Right atrium auricular region (tissue), 2 donors: ENCODE measurements at regions not wholly inside any gene's neighbourhood (a gene's known extent, or its start where the extent isn't known, plus 50 kb on each side); places are given as distances from the start of the nearest gene placed in this dataset.
"Not testable (repeated sequence)": the region's sequence is repeated elsewhere in the genome, so short reads cannot be mapped to it uniquely, and the experiment has no call there.

Source experiments
- DNase-seq: peaks from one replicate; pipeline ENCODE4 v3.0.0-alpha.2; 2019; ENCODE audit warnings: low spot score
- H3K27ac ChIP-seq, 2 donors: fragments of 200-600 bp; sonication (generic); 1 replicate in 1 of 2; 2 replicates in 1 of 2; pipeline ENCODE4 v1.5.1; 2016 to 2019
- H3K27me3 ChIP-seq, 2 donors: fragments of 200-600 bp; sonication (generic); one replicate each; pipeline versions ENCODE4 v1.5.1 to v1.6.0; 2017 to 2019
- H3K36me3 ChIP-seq: fragments of 200-600 bp; sonication (generic); one replicate; pipeline ENCODE4 v1.5.1; 2016
- H3K4me1 ChIP-seq, 2 donors: fragments of 200-600 bp; sonication (generic); one replicate each; pipeline versions ENCODE4 v1.5.1 to v1.6.0; 2017 to 2019
- H3K4me3 ChIP-seq, 2 donors: fragments of 200-600 bp; sonication (generic); 1 replicate in 1 of 2; 2 replicates in 1 of 2; pipeline ENCODE4 v1.5.1; 2017 to 2019; ENCODE audit warnings: mild to moderate bottlenecking in 1 of 2, moderate library complexity in 1 of 2
- H3K9me3 ChIP-seq, 2 donors: fragments of 200-600 bp; sonication (generic); one replicate each; pipeline ENCODE4 v1.5.1; 2019
- TF ChIP-seq, protein P1 (sequence below), 2 donors: fragments of 200-600 bp; sonication (generic); IDR thresholded peaks; one replicate each; pipeline ENCODE4 v1.5.1; 2019; ENCODE audit warnings: antibody characterized with exemption in 2 of 2

- Histone ChIP-seq H3K4me3 (no peak overlapping the region), H3K36me3 (no peaks in the 10 kb centered on the region), H3K9me3 (peaks cover 0 to 8% of the 10 kb centered on the region in 2 donors), H3K4me1 (peaks cover 0 to 8% of the 10 kb centered on the region in 2 donors), H3K27me3 (no peaks in the 10 kb centered on the region), H3K27ac (no peak overlapping the region)
- TF ChIP-seq, protein P1, sequence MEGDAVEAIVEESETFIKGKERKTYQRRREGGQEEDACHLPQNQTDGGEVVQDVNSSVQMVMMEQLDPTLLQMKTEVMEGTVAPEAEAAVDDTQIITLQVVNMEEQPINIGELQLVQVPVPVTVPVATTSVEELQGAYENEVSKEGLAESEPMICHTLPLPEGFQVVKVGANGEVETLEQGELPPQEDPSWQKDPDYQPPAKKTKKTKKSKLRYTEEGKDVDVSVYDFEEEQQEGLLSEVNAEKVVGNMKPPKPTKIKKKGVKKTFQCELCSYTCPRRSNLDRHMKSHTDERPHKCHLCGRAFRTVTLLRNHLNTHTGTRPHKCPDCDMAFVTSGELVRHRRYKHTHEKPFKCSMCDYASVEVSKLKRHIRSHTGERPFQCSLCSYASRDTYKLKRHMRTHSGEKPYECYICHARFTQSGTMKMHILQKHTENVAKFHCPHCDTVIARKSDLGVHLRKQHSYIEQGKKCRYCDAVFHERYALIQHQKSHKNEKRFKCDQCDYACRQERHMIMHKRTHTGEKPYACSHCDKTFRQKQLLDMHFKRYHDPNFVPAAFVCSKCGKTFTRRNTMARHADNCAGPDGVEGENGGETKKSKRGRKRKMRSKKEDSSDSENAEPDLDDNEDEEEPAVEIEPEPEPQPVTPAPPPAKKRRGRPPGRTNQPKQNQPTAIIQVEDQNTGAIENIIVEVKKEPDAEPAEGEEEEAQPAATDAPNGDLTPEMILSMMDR (IDR thresholded peaks at IDR 0.05), result no peak
- DNase-seq, result peak; percentile 42
Observed at GRCh38 chr13:44867825-44868224, 121.4 kb downstream of the NUFIP1 start.

GRCh38 chr13:44866411-44866911 is 122.8 kb downstream of the NUFIP1 start:
- Histone ChIP-seq H3K27me3 (no peaks in the 10 kb centered on the region), H3K36me3 (no peaks in the 10 kb centered on the region), H3K4me1 (peaks cover 0 to 8% of the 10 kb centered on the region in 2 donors), H3K9me3 (peaks cover 0 to 8% of the 10 kb centered on the region in 2 donors), H3K27ac (no peak overlapping the region), H3K4me3 (no peak overlapping the region)
- no peak for DNase-seq
- TF ChIP-seq, protein P1 (IDR thresholded peaks at IDR 0.05), result no peak

GRCh38 chr13:44865722-44866410 is 123.4 kb downstream of the NUFIP1 start:
- H3K27me3 ChIP-seq, result no peaks in the 10 kb centered on the region

GRCh38 chr13:44863641-44864040 is 125.6 kb downstream of the NUFIP1 start:
- H3K4me3 ChIP-seq, H3K9me3 ChIP-seq, H3K4me1 ChIP-seq, H3K36me3 ChIP-seq, H3K27me3 ChIP-seq, H3K27ac ChIP-seq, DNase-seq: not testable (repeated sequence)

More at GRCh38 chr13:44865722-44866410, 123.4 kb downstream of the NUFIP1 start:
- no peaks in the 10 kb centered on the region for H3K36me3 ChIP-seq
- peak; percentile 51 for DNase-seq
- H3K4me1 ChIP-seq, result peaks cover 0 to 8% of the 10 kb centered on the region in 2 donors
- H3K9me3 ChIP-seq, result peaks cover 0 to 8% of the 10 kb centered on the region in 2 donors
- TF ChIP-seq, protein P1 (IDR thresholded peaks at IDR 0.05), result no peak
- H3K4me3 ChIP-seq, result no peak overlapping the region
- H3K27ac ChIP-seq, result no peak overlapping the region

DNA sequence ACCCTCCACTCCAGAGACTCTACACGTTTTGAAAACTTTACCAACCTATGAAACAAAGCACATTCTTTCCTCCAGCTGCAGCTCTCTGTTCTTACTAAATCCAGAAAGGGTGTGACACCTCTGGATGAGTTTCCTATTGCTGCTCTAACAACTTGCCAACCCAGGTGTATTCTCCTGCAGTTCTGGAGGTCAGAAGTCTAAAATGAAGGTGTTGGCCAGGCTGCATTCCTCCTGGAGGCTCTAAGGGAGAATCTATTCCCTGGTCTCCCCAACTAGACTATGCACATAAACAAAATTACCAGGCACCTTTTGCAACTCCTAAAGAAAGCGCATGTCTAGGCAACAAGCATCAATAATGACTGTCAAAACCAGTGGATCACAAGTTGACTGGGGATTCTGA is 128.8 kb downstream of the NUFIP1 start:
- no peak overlapping the region for H3K27ac ChIP-seq
- no peaks in the 10 kb centered on the region for H3K9me3 ChIP-seq
- H3K4me3 ChIP-seq, result no peak overlapping the region
- H3K27me3 ChIP-seq, result no peaks in the 10 kb centered on the region
- DNase-seq, result no peak
- H3K36me3 ChIP-seq, result no peaks in the 10 kb centered on the region
- H3K4me1 ChIP-seq, result no peaks in the 10 kb centered on the region
- TF ChIP-seq, protein P1 (IDR thresholded peaks at IDR 0.05), result no peak

DNA sequence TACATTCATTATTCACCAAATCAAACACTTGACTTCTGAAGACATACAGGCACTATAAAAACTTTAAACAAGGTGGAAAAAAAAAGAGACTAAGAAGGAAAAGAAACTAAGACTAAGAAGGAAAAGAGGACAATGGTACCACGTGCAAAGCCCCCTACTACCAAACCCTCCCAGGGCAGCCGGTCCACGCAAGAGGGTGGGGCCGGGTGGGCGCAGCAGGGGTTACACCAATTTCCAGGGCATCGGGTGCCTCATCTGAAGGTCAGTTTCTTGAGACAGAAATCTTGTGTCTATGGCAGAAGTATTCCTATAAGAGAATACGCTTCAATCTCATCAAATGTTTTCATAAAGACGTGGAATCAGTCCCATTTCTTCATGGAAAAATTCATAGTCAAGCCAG is 131.5 kb downstream of the NUFIP1 start:
- Histone ChIP-seq H3K9me3 (no peaks in the 10 kb centered on the region), H3K4me1 (peaks cover 0 to 15% of the 10 kb centered on the region in 2 donors), H3K27ac (peak overlapping the region; percentile 67 to 93), H3K27me3 (no peaks in the 10 kb centered on the region), H3K4me3 (no peak overlapping the region), H3K36me3 (no peaks in the 10 kb centered on the region)
- TF ChIP-seq, protein P1 (IDR thresholded peaks at IDR 0.05), result no peak
- peak; percentile 38 for DNase-seq
